ENCODE measurements at regions not wholly inside any gene's neighbourhood (a gene's known extent, or its start where the extent isn't known, plus 50 kb on each side); places are given as distances from the start of the nearest gene placed in this dataset.
"Not testable (repeated sequence)": the region's sequence is repeated elsewhere in the genome, so short reads cannot be mapped to it uniquely, and the experiment has no call there.

DNA sequence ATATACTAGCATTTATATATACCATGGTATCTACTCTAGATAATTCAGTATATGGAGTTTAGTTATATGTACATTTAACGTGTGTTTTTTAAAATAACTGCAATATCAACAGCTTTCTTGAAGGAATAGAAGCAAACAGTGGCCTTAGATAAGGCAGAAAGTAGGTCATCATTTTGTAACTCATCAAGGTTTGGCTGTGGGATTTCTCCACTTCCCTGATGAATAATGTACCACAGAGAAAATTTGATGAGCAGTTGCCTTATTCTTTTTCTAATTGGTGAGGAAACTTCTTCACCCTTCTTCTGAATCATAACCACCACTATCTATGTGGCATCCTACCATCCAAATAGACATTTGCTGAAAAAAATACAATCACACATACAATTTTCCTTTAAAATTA, 590.2 kb upstream of the SPRY2 start:
- H3K27me3 ChIP-seq (ENCODE audit: control insufficient read depth, insufficient read depth, low read length), result no peaks in the 10 kb centered on the region
- no peak for DNase-seq (ENCODE audit: low read depth)
- H3K36me3 ChIP-seq (ENCODE audit: control insufficient read depth, insufficient read depth, low read length), result no peaks in the 10 kb centered on the region
- TF ChIP-seq, protein P1, sequence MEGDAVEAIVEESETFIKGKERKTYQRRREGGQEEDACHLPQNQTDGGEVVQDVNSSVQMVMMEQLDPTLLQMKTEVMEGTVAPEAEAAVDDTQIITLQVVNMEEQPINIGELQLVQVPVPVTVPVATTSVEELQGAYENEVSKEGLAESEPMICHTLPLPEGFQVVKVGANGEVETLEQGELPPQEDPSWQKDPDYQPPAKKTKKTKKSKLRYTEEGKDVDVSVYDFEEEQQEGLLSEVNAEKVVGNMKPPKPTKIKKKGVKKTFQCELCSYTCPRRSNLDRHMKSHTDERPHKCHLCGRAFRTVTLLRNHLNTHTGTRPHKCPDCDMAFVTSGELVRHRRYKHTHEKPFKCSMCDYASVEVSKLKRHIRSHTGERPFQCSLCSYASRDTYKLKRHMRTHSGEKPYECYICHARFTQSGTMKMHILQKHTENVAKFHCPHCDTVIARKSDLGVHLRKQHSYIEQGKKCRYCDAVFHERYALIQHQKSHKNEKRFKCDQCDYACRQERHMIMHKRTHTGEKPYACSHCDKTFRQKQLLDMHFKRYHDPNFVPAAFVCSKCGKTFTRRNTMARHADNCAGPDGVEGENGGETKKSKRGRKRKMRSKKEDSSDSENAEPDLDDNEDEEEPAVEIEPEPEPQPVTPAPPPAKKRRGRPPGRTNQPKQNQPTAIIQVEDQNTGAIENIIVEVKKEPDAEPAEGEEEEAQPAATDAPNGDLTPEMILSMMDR (IDR thresholded peaks at IDR 0.05; ENCODE audit: insufficient read depth, low read length, poor library complexity, severe bottlenecking), result no peak
- H3K4me3 ChIP-seq (ENCODE audit: low read depth, low read length), result no peak overlapping the region

DNA sequence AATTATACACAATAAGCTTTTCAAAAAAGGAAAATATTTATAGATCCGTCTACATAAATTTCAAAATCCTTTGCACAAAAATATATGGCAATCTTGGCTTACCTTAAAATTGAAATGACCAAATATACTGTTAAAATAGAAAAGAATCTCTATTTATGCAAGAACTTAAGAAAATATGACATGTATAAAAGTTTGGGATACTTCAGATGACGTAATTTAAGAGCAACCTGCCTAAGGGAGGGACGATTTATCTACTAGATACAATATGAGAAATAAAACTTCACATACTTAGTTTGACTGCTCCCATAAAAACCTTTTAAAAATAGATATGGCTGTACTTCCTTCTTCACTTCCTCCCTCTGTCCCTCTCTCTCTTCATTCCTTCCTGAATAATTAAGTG, 587.3 kb upstream of the SPRY2 start:
- DNase-seq (ENCODE audit: low read depth), result no peak
- Histone ChIP-seq H3K36me3 (ENCODE audit: control insufficient read depth, insufficient read depth, low read length) (no peaks in the 10 kb centered on the region), H3K27me3 (ENCODE audit: control insufficient read depth, insufficient read depth, low read length) (no peaks in the 10 kb centered on the region), H3K4me3 (ENCODE audit: low read depth, low read length) (no peak overlapping the region)
- TF ChIP-seq, protein P1 (IDR thresholded peaks at IDR 0.05; ENCODE audit: insufficient read depth, low read length, poor library complexity, severe bottlenecking), result no peak

DNA sequence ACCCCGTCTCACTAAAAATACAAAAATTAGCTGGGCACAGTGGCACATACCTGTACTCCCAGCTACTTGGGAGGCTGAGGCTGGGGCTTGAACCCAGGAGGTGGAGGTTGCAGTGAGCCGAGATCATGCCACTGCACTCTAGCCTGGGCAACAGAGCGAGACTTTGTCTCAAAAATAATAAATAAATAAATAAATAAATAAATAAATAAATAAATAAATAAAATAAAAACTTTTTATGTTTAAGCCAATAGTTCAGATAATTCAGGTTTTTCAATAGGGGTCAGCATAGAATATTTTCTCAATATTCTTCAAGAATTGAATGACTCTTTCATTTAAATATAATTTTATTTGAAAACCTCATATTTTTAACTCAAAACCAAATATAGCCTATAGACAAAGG, 585.1 kb upstream of the SPRY2 start:
- H3K27me3 ChIP-seq (ENCODE audit: control insufficient read depth, insufficient read depth, low read length); H3K4me3 ChIP-seq (ENCODE audit: low read depth, low read length); H3K36me3 ChIP-seq (ENCODE audit: control insufficient read depth, insufficient read depth, low read length); DNase-seq (ENCODE audit: low read depth): not testable (repeated sequence)

DNA sequence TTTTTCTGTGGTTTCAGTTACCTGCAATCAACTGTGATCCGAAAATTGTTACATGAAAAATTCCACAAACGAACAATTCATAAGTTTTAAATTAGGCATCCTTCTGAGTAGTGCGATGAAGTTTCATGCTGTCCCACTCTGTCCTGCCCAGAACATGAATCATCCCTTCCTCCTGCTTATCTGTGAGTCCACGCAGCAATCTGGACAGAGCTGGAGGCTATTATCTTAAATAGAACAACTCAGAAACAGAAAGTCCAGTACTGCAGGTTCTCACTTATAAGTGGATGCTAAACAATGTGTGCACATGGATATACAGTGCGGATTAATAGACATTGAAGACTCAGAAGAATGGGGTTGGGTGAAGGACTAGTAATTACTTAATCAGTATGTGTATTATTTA, 583.7 kb upstream of the SPRY2 start:
- DNase-seq (ENCODE audit: low read depth), result no peak
- Histone ChIP-seq H3K4me3 (ENCODE audit: low read depth, low read length) (no peak overlapping the region), H3K36me3 (ENCODE audit: control insufficient read depth, insufficient read depth, low read length) (no peaks in the 10 kb centered on the region), H3K27me3 (ENCODE audit: control insufficient read depth, insufficient read depth, low read length) (no peaks in the 10 kb centered on the region)
- TF ChIP-seq, protein P1 (IDR thresholded peaks at IDR 0.05; ENCODE audit: insufficient read depth, low read length, poor library complexity, severe bottlenecking), result no peak

DNA sequence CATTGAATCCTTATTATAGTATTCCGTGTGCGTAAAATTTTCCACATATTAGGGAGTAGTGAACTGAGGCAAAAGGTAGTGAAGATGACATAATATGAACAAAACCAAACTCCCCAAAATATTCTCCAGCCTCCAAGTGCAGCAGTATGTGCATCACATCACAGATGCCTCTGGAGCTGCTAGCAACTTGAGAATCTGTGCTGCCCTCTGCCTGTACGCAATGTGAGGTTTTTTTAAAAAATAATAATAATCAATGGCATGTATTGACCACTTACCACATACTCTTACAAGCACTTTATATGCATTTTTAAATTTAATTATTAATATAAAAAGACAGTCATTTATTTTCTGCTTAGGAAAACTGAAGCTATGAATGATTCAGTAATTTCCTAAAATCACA, 583.0 kb upstream of the SPRY2 start:
- TF ChIP-seq, protein P1 (IDR thresholded peaks at IDR 0.05; ENCODE audit: insufficient read depth, low read length, poor library complexity, severe bottlenecking), result no peak
- H3K27me3 ChIP-seq (ENCODE audit: control insufficient read depth, insufficient read depth, low read length), result no peaks in the 10 kb centered on the region
- DNase-seq (ENCODE audit: low read depth), result no peak

DNA sequence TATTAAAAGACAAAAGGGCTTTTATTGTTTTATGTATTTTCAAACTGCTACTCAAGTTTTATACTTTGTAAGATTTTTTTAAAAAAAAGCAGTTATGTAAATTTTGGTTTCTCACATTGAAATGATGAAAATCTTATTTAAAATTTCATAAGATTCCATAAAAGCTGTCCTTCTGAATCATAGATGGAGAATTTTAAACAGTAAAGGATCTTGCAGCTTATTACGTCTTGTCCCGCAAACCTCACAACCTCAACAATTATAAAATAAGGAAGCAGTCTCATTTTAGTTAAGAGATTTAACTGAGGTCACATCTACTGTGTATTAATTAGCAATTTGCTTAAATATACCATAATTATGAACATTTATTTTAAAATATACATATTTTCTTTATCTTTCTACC, 581.0 kb upstream of the SPRY2 start:
- no peak for DNase-seq (ENCODE audit: low read depth)
- H3K27me3 ChIP-seq (ENCODE audit: control insufficient read depth, insufficient read depth, low read length), result no peaks in the 10 kb centered on the region
- H3K4me3 ChIP-seq (ENCODE audit: low read depth, low read length), result no peak overlapping the region
- TF ChIP-seq, protein P1 (IDR thresholded peaks at IDR 0.05; ENCODE audit: insufficient read depth, low read length, poor library complexity, severe bottlenecking), result no peak
- H3K36me3 ChIP-seq (ENCODE audit: control insufficient read depth, insufficient read depth, low read length), result no peaks in the 10 kb centered on the region

More for the DNA sequence above, 583.0 kb upstream of the SPRY2 start:
- H3K36me3 ChIP-seq (ENCODE audit: control insufficient read depth, insufficient read depth, low read length), result no peaks in the 10 kb centered on the region
- no peak overlapping the region for H3K4me3 ChIP-seq (ENCODE audit: low read depth, low read length)
